GM23338 (cell line): ENCODE measurements at regions not wholly inside any gene's neighbourhood (a gene's known extent, or its start where the extent isn't known, plus 50 kb on each side); places are given as distances from the start of the nearest gene placed in this dataset.

Experiments
- CREB1 ChIP-seq: fragments of 250-450 bp; sonication (Bioruptor Pico); IDR thresholded peaks from 2 replicates; pipeline ENCODE4 v1.5.0; 2020; ENCODE audit warnings: low read depth, mild to moderate bottlenecking, moderate library complexity
- EZH2 ChIP-seq: fragments of 200-600 bp; sonication (generic); IDR thresholded peaks from one replicate; pipeline ENCODE4 v1.8.0; 2017; ENCODE audit warnings: antibody characterized with exemption, mild to moderate bottlenecking, low read depth; ENCODE audit not compliant: unreplicated experiment
- EZH2phosphoT487 ChIP-seq: fragments of 200-600 bp; sonication (generic); IDR thresholded peaks from one replicate; pipeline ENCODE4 v1.8.1; 2018; ENCODE audit warnings: antibody characterized with exemption; ENCODE audit not compliant: unreplicated experiment
- JUNB ChIP-seq: IDR thresholded peaks from one replicate; pipeline ENCODE4 v1.6.1; 2016; ENCODE audit warnings: antibody characterized with exemption; ENCODE audit not compliant: unreplicated experiment
- NANOG ChIP-seq: IDR thresholded peaks from 2 replicates; pipeline ENCODE4 v1.6.1; 2016; ENCODE audit warnings: antibody characterized with exemption, borderline replicate concordance
- POLR2AphosphoS5 ChIP-seq: IDR thresholded peaks from 2 replicates; pipeline ENCODE4 v1.6.1; 2016; ENCODE audit warnings: antibody characterized with exemption, low read depth
- STAT1 ChIP-seq: IDR thresholded peaks from one replicate; pipeline ENCODE4 v1.6.1; 2016; ENCODE audit warnings: antibody characterized with exemption; ENCODE audit not compliant: unreplicated experiment
- ZNF331 ChIP-seq: fragments of 250-450 bp; sonication (Bioruptor Pico); IDR thresholded peaks from 2 replicates; pipeline ENCODE4 v1.5.0; 2020; ENCODE audit warnings: low read depth, mild to moderate bottlenecking, moderate library complexity
- ZNF462 ChIP-seq: fragments of 250-450 bp; sonication (Bioruptor Pico); IDR thresholded peaks from 2 replicates; pipeline ENCODE4 v1.5.0; 2020; ENCODE audit warnings: mild to moderate bottlenecking, moderate library complexity
- TF ChIP-seq, protein P1 (sequence below), 2 experiments: fragments of 200-600 bp in 1 of 2; sonication (generic) in 1 of 2; conservative IDR thresholded peaks; 2 replicates each; pipeline versions ENCODE4 v1.5.1 to v1.6.1; 2016 to 2017; ENCODE audit warnings: antibody characterized with exemption in 2 of 2, low read depth in 2 of 2, mild to moderate bottlenecking in 2 of 2, moderate library complexity in 1 of 2
- TF ChIP-seq, protein P2 (sequence below): IDR thresholded peaks from 2 replicates; pipeline ENCODE4 v1.6.1; 2016; ENCODE audit warnings: antibody characterized with exemption
- TF ChIP-seq, protein P3 (sequence below): IDR thresholded peaks from one replicate; pipeline ENCODE4 v1.6.1; 2018; ENCODE audit warnings: antibody characterized with exemption; ENCODE audit not compliant: unreplicated experiment

DNA sequence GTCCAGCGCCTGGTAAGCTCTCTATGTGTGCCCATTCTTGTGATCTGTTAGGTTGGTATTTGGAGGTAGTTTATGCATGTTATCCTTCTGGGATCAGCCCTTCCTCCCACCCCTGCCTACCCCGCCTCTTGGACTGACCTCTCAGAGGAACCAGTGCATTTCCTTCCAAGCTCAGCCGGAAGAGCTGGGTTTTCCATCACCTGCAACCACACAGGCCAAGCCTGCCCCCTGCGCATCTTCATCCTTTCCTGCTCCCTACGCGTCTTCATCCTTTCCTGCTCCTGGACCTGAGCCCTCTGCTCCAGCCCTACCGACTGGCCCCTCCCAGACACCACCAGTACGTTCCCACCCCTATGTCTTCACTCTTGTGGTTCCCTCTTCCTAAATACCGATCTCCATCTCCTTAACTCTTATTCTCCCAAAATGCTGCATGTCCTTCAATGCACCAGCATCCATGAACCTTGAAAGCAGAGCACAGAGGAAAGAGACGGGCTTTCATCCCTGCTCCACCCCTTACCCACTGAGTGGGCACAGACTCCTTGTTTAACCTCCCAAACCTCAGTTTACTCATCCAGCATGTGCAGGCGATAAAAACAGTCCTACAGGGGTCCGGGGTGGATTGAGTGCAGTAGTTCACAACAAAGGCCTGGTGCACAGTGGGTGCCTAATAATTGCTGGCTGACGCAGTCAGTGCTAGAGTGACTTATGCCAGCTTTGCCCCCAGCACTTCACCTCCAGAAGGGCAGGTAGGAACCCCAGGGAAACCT is 526.3 kb downstream of the MATN1 start:
- TF ChIP-seq, protein P1, sequence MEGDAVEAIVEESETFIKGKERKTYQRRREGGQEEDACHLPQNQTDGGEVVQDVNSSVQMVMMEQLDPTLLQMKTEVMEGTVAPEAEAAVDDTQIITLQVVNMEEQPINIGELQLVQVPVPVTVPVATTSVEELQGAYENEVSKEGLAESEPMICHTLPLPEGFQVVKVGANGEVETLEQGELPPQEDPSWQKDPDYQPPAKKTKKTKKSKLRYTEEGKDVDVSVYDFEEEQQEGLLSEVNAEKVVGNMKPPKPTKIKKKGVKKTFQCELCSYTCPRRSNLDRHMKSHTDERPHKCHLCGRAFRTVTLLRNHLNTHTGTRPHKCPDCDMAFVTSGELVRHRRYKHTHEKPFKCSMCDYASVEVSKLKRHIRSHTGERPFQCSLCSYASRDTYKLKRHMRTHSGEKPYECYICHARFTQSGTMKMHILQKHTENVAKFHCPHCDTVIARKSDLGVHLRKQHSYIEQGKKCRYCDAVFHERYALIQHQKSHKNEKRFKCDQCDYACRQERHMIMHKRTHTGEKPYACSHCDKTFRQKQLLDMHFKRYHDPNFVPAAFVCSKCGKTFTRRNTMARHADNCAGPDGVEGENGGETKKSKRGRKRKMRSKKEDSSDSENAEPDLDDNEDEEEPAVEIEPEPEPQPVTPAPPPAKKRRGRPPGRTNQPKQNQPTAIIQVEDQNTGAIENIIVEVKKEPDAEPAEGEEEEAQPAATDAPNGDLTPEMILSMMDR (conservative IDR thresholded peaks at IDR 0.05; ENCODE audit: low read depth in 2 of 2), result no peak
- no peak for TF ChIP-seq POLR2AphosphoS5
- no peak for TF ChIP-seq EZH2
- TF ChIP-seq, protein P2, sequence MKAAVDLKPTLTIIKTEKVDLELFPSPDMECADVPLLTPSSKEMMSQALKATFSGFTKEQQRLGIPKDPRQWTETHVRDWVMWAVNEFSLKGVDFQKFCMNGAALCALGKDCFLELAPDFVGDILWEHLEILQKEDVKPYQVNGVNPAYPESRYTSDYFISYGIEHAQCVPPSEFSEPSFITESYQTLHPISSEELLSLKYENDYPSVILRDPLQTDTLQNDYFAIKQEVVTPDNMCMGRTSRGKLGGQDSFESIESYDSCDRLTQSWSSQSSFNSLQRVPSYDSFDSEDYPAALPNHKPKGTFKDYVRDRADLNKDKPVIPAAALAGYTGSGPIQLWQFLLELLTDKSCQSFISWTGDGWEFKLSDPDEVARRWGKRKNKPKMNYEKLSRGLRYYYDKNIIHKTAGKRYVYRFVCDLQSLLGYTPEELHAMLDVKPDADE, result no peak
- TF ChIP-seq CREB1 (CRISPR knock-in tag), result no peak
- no peak for TF ChIP-seq JUNB
- TF ChIP-seq EZH2phosphoT487, result no peak
- TF ChIP-seq STAT1, result no peak
- TF ChIP-seq, protein P3, sequence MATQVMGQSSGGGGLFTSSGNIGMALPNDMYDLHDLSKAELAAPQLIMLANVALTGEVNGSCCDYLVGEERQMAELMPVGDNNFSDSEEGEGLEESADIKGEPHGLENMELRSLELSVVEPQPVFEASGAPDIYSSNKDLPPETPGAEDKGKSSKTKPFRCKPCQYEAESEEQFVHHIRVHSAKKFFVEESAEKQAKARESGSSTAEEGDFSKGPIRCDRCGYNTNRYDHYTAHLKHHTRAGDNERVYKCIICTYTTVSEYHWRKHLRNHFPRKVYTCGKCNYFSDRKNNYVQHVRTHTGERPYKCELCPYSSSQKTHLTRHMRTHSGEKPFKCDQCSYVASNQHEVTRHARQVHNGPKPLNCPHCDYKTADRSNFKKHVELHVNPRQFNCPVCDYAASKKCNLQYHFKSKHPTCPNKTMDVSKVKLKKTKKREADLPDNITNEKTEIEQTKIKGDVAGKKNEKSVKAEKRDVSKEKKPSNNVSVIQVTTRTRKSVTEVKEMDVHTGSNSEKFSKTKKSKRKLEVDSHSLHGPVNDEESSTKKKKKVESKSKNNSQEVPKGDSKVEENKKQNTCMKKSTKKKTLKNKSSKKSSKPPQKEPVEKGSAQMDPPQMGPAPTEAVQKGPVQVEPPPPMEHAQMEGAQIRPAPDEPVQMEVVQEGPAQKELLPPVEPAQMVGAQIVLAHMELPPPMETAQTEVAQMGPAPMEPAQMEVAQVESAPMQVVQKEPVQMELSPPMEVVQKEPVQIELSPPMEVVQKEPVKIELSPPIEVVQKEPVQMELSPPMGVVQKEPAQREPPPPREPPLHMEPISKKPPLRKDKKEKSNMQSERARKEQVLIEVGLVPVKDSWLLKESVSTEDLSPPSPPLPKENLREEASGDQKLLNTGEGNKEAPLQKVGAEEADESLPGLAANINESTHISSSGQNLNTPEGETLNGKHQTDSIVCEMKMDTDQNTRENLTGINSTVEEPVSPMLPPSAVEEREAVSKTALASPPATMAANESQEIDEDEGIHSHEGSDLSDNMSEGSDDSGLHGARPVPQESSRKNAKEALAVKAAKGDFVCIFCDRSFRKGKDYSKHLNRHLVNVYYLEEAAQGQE, result no peak
- TF ChIP-seq ZNF331 (CRISPR knock-in tag), result no peak
- TF ChIP-seq NANOG, result no peak
- no peak for TF ChIP-seq ZNF462 (CRISPR knock-in tag)
